Neural progenitor cell (in vitro differentiated cells): ENCODE measurements at regions not wholly inside any gene's neighbourhood (a gene's known extent, or its start where the extent isn't known, plus 50 kb on each side); places are given as distances from the start of the nearest gene placed in this dataset.

Experiments used
- DNase-seq: peaks from one replicate; pipeline ENCODE4 v3.0.0-alpha.2; 2016; ENCODE audit warnings: low spot score
- H2AFZ ChIP-seq: fragments of 200-600 bp; sonication (generic); replicated peaks from 2 replicates; pipeline ENCODE4 v1.6.1; 2016; ENCODE audit warnings: antibody characterized with exemption
- H3F3A ChIP-seq: fragments of 200-600 bp; sonication (generic); 2 replicates; pipeline ENCODE4 v1.6.1; 2016; ENCODE audit warnings: antibody characterized with exemption, low read depth
- H3K27ac ChIP-seq: fragments of 200-600 bp; sonication (generic); 2 replicates; pipeline ENCODE4 v1.5.1; 2016; ENCODE audit warnings: mild to moderate bottlenecking
- H3K27me3 ChIP-seq: fragments of 200-600 bp; sonication (generic); 2 replicates; pipeline ENCODE4 v1.6.1; 2016; ENCODE audit warnings: mild to moderate bottlenecking, moderate library complexity
- H3K36me3 ChIP-seq: fragments of 200-600 bp; sonication (generic); 2 replicates; pipeline ENCODE4 v1.5.1; 2016
- H3K4me1 ChIP-seq: fragments of 200-600 bp; sonication (generic); 2 replicates; pipeline ENCODE4 v1.6.1; 2016; ENCODE audit warnings: mixed run types
- H3K4me2 ChIP-seq: fragments of 200-600 bp; sonication (generic); 2 replicates; pipeline ENCODE4 v1.6.1; 2016
- H3K4me3 ChIP-seq: fragments of 200-600 bp; sonication (generic); 2 replicates; pipeline ENCODE4 v1.5.1; 2016
- H3K79me2 ChIP-seq: fragments of 200-600 bp; sonication (generic); 2 replicates; pipeline ENCODE4 v1.6.1; 2016; ENCODE audit warnings: low read depth
- H3K9ac ChIP-seq: fragments of 200-600 bp; sonication (generic); 2 replicates; pipeline ENCODE4 v1.6.1; 2016
- H3K9me3 ChIP-seq: fragments of 200-600 bp; sonication (generic); 2 replicates; pipeline ENCODE4 v1.5.1; 2016; ENCODE audit warnings: low read depth
- H4K20me1 ChIP-seq: fragments of 200-600 bp; sonication (generic); 2 replicates; pipeline ENCODE4 v1.6.1; 2016; ENCODE audit warnings: low read depth
- H3K27ac Mint-ChIP-seq: 3 replicates; pipeline ENCODE4 v1.8.0; 2021; ENCODE audit warnings: mixed read lengths
- H3K27me3 Mint-ChIP-seq: 2 replicates; pipeline ENCODE4 v1.8.0; 2022; ENCODE audit warnings: low read depth, mild to moderate bottlenecking, inconsistent platforms, moderate library complexity, mixed read lengths; ENCODE audit not compliant: insufficient read depth
- H3K36me3 Mint-ChIP-seq: 3 replicates; pipeline ENCODE4 v1.8.0; 2021; ENCODE audit warnings: mixed read lengths
- H3K4me1 Mint-ChIP-seq: 3 replicates; pipeline ENCODE4 v1.8.0; 2021; ENCODE audit warnings: mixed read lengths
- H3K4me3 Mint-ChIP-seq: 3 replicates; pipeline ENCODE4 v1.8.0; 2021; ENCODE audit warnings: mild to moderate bottlenecking, moderate library complexity, mixed read lengths
- H3K9me3 Mint-ChIP-seq: 3 replicates; pipeline ENCODE4 v1.8.0; 2020; ENCODE audit warnings: mixed read lengths
- EZH2 ChIP-seq: fragments of 200-600 bp; sonication (generic); IDR thresholded peaks from 2 replicates; pipeline ENCODE4 v1.6.1; 2017; ENCODE audit warnings: antibody characterized with exemption, mild to moderate bottlenecking, moderate library complexity
- EZH2phosphoT487 ChIP-seq: fragments of 200-600 bp; sonication (generic); IDR thresholded peaks from 2 replicates; pipeline ENCODE4 v1.6.1; 2017; ENCODE audit warnings: antibody characterized with exemption
- TF ChIP-seq, protein P1 (sequence below): fragments of 200-600 bp; sonication (generic); IDR thresholded peaks from 2 replicates; pipeline ENCODE4 v1.5.1; 2017; ENCODE audit warnings: antibody characterized with exemption, mild to moderate bottlenecking

DNA sequence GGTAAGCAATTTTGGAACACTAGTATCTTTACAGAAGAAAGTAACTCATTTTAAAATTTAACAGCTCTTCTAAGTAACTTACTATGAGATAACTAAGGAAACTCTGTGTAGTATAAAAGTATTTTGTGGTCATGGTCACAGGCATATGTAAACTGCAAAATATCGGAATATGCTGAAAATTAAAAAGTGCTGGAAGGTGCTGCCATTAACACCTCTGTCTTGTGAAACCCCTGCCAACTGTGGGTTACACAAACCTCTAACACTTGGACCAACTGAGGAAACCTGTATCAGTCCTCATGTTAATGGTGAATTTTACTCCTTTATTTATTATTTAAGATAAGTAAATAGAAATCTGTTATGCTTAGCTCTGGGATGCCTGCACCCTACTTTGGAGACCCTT lies 206.7 kb downstream of the LACC1 start:
- no peak for DNase-seq
- Histone ChIP-seq H3K4me2 (no peak overlapping the region), H3K4me3 (no peak overlapping the region), H3K27ac (no peak overlapping the region), H2AFZ (no peak overlapping the region), H3K36me3 (no peaks in the 10 kb centered on the region), H3K9ac (no peak overlapping the region), H3K9me3 (no peaks in the 10 kb centered on the region), H3K27me3 (no peaks in the 10 kb centered on the region), H3K79me2 (no peaks in the 10 kb centered on the region), H3F3A (no peaks in the 10 kb centered on the region), H3K4me1 (no peaks in the 10 kb centered on the region), H4K20me1 (no peaks in the 10 kb centered on the region)
- H3K4me3 Mint-ChIP-seq = no peak overlapping the region
- no peaks in the 10 kb centered on the region for H3K36me3 Mint-ChIP-seq
- H3K27me3 Mint-ChIP-seq = peaks cover 2% of the 10 kb centered on the region
- H3K27ac Mint-ChIP-seq = no peak overlapping the region
- peaks cover 48% of the 10 kb centered on the region for H3K9me3 Mint-ChIP-seq
- no peaks in the 10 kb centered on the region for H3K4me1 Mint-ChIP-seq
- TF ChIP-seq, protein P1, sequence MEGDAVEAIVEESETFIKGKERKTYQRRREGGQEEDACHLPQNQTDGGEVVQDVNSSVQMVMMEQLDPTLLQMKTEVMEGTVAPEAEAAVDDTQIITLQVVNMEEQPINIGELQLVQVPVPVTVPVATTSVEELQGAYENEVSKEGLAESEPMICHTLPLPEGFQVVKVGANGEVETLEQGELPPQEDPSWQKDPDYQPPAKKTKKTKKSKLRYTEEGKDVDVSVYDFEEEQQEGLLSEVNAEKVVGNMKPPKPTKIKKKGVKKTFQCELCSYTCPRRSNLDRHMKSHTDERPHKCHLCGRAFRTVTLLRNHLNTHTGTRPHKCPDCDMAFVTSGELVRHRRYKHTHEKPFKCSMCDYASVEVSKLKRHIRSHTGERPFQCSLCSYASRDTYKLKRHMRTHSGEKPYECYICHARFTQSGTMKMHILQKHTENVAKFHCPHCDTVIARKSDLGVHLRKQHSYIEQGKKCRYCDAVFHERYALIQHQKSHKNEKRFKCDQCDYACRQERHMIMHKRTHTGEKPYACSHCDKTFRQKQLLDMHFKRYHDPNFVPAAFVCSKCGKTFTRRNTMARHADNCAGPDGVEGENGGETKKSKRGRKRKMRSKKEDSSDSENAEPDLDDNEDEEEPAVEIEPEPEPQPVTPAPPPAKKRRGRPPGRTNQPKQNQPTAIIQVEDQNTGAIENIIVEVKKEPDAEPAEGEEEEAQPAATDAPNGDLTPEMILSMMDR = no peak
- TF ChIP-seq EZH2phosphoT487 (no peak), EZH2 (no peak)

DNA sequence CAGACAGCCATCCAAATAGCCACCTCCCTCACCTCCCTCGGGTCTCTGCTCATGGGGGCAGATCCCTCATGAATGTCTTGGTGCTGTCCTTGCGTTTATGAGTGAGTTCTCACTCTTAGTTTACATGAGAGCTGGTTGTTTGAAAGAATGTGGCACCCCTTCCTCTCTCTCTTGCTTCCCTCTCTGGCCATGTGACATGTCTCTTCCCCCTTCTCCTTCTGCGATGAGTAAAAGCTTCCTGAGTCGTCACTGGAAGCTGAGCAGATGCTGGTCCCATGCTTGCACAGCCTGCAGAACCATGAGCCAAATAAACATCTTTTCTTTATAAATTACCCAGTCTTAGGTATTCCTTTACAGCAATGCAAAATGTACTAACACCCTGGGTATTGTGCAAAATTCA lies 208.7 kb downstream of the LACC1 start:
- H3K9ac ChIP-seq = no peak overlapping the region
- no peak overlapping the region for H3K27ac ChIP-seq
- Mint-ChIP-seq H3K27ac (no peak overlapping the region), H3K9me3 (peaks cover 38% of the 10 kb centered on the region), H3K27me3 (no peaks in the 10 kb centered on the region), H3K36me3 (no peaks in the 10 kb centered on the region), H3K4me1 (no peaks in the 10 kb centered on the region), H3K4me3 (no peak overlapping the region)
- no peak overlapping the region for H3K4me2 ChIP-seq
- no peaks in the 10 kb centered on the region for H3K36me3 ChIP-seq
- no peaks in the 10 kb centered on the region for H3K27me3 ChIP-seq
- H3K79me2 ChIP-seq = no peaks in the 10 kb centered on the region
- no peak overlapping the region for H3K4me3 ChIP-seq
- H2AFZ ChIP-seq = peak overlapping the region; percentile 31
- H3K9me3 ChIP-seq = no peaks in the 10 kb centered on the region
- TF ChIP-seq, protein P1 = no peak
- TF ChIP-seq EZH2 (no peak), EZH2phosphoT487 (no peak)
- H3K4me1 ChIP-seq = no peaks in the 10 kb centered on the region
- no peaks in the 10 kb centered on the region for H4K20me1 ChIP-seq
- no peak for DNase-seq
- H3F3A ChIP-seq = no peaks in the 10 kb centered on the region

DNA sequence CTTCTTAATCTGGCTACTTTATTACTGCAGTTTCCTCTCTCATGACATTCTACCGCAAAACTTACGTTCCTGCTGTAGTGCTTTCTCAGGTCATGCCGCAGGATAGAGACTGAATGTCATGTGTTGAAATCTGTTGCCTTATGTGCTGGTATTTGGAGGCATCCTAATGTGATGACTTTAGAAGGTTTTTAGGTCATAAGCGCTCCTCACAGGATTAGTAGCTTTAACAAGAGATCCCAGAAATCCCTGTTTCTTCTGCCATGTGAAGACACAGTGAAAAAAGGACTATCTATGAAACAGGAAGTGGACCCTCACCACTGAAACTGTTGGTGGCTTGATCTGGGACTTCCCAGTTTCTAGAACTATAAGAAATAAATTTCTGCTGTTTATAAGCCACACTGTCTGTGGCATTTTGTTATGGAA lies 209.3 kb downstream of the LACC1 start:
- no peaks in the 10 kb centered on the region for H3F3A ChIP-seq
- no peak overlapping the region for H3K4me3 Mint-ChIP-seq
- TF ChIP-seq, protein P1 = no peak
- TF ChIP-seq EZH2phosphoT487 (no peak), EZH2 (no peak)
- no peaks in the 10 kb centered on the region for H3K4me1 ChIP-seq
- H3K27ac ChIP-seq = no peak overlapping the region
- H3K27me3 ChIP-seq = no peaks in the 10 kb centered on the region
- H3K9ac ChIP-seq = no peak overlapping the region
- no peaks in the 10 kb centered on the region for H4K20me1 ChIP-seq
- DNase-seq = no peak
- H3K27me3 Mint-ChIP-seq = no peaks in the 10 kb centered on the region
- H3K36me3 Mint-ChIP-seq = no peaks in the 10 kb centered on the region
- H3K79me2 ChIP-seq = no peaks in the 10 kb centered on the region
- H3K9me3 ChIP-seq = no peaks in the 10 kb centered on the region
- no peak overlapping the region for H2AFZ ChIP-seq
- no peaks in the 10 kb centered on the region for H3K4me1 Mint-ChIP-seq
- H3K4me2 ChIP-seq = no peak overlapping the region
- H3K36me3 ChIP-seq = no peaks in the 10 kb centered on the region
- no peak overlapping the region for H3K4me3 ChIP-seq
- no peak overlapping the region for H3K27ac Mint-ChIP-seq
- H3K9me3 Mint-ChIP-seq = peaks cover 35% of the 10 kb centered on the region
